ENCODE measurements at regions not wholly inside any gene's neighbourhood (a gene's known extent, or its start where the extent isn't known, plus 50 kb on each side); places are given as distances from the start of the nearest gene placed in this dataset.

- TF ChIP-seq CTCF (conservative IDR thresholded peaks at IDR 0.05) (no peak), EZH2 (IDR thresholded peaks at IDR 0.05; ENCODE audit: low read depth) (no peak)
These were observed 686.9 kb upstream of the ID4 start for GRCh38 chr6:19150307-19150706.

Measured in PC-9 (cell line).